ENCODE measurements at regions not wholly inside any gene's neighbourhood (a gene's known extent, or its start where the extent isn't known, plus 50 kb on each side); places are given as distances from the start of the nearest gene placed in this dataset.

GRCh38 chr15:97687654-97688053 lies 272.8 kb upstream of the ARRDC4 start:
- no peak for TF ChIP-seq CTCF (IDR thresholded peaks at IDR 0.05; ENCODE audit: low read depth, low read length)
- DNase-seq (ENCODE audit: low read depth in 2 of 2): no peak
- no peak overlapping the region for H3K4me3 ChIP-seq (replicated peaks in 1 of 2; ENCODE audit: low read depth in 2 of 2, low read length in 2 of 2)

DNA sequence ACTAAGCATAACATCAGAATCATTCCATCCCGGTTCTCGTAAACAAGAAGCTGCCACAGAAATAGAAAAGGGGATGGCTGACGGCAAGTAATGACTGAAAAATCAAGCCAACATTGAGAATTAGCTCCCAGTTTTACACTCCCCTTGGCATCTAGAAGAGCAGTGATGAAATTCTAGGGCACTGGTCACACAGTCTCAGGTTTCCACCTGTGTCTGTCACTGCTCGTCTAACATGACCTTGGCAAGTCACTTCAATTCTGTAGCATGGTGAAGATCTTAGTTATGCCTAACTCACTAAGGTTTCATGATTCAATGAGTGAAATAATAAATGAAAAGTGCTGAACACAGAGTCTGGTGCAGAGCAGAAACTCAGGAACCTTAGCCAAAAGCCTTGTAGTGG lies 272.3 kb upstream of the ARRDC4 start:
- no peak for TF ChIP-seq CTCF (IDR thresholded peaks at IDR 0.05; ENCODE audit: low read depth, low read length)
- H3K4me3 ChIP-seq (replicated peaks in 1 of 2; ENCODE audit: low read depth in 2 of 2, low read length in 2 of 2): no peak overlapping the region
- DNase-seq (ENCODE audit: low read depth in 2 of 2): no peak

DNA sequence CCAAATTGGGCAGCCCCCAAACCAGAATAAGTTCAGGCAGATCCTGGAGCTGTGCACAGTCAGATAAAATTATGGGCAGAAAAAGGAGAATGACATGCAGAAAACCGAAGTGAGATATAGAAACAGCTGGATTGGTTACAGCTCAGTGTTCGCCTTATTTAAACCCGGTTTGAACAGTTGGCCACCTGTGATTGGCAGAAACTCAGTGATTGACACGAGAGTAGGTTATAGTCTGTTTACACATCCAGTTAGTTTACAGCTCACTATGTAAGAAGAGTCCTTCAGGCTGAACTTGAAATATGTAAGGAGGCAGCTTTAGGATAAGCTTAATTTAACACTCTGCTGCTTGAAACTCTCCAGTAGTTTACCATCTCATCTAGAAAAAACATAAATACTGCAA lies 271.6 kb upstream of the ARRDC4 start:
- DNase-seq (ENCODE audit: low read depth in 2 of 2): no peak
- H3K4me3 ChIP-seq (replicated peaks in 1 of 2; ENCODE audit: low read depth in 2 of 2, low read length in 2 of 2): no peak overlapping the region
- TF ChIP-seq CTCF (IDR thresholded peaks at IDR 0.05; ENCODE audit: low read depth, low read length): no peak

- TF ChIP-seq CTCF (IDR thresholded peaks at IDR 0.05; ENCODE audit: low read depth, low read length): no peak
- no peak overlapping the region for H3K4me3 ChIP-seq (replicated peaks in 1 of 2; ENCODE audit: low read depth in 2 of 2, low read length in 2 of 2)
- no peak for DNase-seq (ENCODE audit: low read depth in 2 of 2)
Measured at GRCh38 chr15:97691078-97691477, 269.4 kb upstream of the ARRDC4 start.

DNA sequence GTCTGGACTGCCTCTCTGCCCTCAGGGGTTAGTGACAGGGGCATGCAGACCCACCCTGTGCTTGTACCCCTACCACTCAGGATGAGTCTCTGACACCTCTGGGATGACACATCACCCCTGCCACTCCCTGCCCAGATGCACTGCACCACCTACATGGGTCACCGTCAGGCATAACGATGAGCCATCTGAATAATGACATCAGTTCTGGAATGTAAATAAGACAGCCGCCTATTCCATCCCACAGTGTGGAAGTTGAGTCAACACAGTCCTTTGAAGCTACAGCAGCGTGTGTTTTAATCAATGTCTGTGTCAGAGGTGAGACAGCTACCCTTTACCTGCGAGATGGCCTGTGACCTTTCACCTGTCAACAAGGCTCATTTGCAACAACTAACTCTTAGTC lies 268.7 kb upstream of the ARRDC4 start:
- DNase-seq (ENCODE audit: low read depth in 2 of 2): no peak
- no peak overlapping the region for H3K4me3 ChIP-seq (replicated peaks in 1 of 2; ENCODE audit: low read depth in 2 of 2, low read length in 2 of 2)
- TF ChIP-seq CTCF (IDR thresholded peaks at IDR 0.05; ENCODE audit: low read depth, low read length): no peak

DNA sequence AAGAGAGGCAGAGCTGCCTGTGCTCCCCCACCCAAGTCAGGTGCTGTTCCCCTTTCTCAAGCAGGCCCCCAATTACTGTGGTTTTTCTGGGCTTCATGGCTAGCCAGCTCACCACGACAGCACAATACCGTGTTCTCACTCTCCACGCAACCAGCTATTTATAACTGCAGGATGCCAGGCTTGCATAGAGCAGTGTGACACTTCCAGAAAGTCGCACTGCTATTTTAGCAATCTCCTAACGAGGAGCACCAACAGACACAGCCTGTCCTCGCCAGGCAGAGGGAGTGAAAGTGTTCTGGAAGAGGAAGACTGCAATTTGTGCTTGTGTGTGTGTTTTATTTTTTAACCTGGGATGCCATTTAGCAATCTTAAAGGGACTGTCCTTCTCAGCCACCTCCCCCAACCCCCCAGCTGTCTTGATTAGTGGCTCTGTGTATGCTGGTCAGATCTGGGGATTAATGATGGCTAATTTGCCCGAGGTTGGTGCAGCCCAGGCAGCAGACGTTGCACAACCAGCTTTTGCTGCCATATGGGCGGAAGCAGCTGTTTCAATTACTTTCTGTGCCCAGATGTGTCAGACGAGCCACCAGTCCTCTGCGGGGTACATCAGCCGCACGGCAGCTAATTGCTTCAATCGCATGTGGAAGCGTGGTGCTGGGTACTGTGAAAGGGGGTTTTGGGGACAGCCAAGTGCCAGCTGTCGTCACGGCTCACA lies 268.0 kb upstream of the ARRDC4 start:
- TF ChIP-seq CTCF (IDR thresholded peaks at IDR 0.05; ENCODE audit: low read depth, low read length): no peak
- H3K4me3 ChIP-seq (replicated peaks in 1 of 2; ENCODE audit: low read depth in 2 of 2, low read length in 2 of 2): no peak overlapping the region
- no peak for DNase-seq (ENCODE audit: low read depth in 2 of 2)

GRCh38 chr15:97694456-97694855 lies 266.0 kb upstream of the ARRDC4 start:
- H3K4me3 ChIP-seq (replicated peaks in 1 of 2; ENCODE audit: low read depth in 2 of 2, low read length in 2 of 2): no peak overlapping the region
- DNase-seq (ENCODE audit: low read depth in 2 of 2): no peak
- TF ChIP-seq CTCF (IDR thresholded peaks at IDR 0.05; ENCODE audit: low read depth, low read length): no peak

Measured in cardiac fibroblast (primary cell).